ENCODE measurements at regions not wholly inside any gene's neighbourhood (a gene's known extent, or its start where the extent isn't known, plus 50 kb on each side); places are given as distances from the start of the nearest gene placed in this dataset.
A peak's percentile ranks its signal among the peaks of the same experiment; 100 is the strongest.

GRCh38 chr4:117326091-117326490, 240.7 kb upstream of the TRAM1L1 start:
- peak; percentile 39 for DNase-seq (ENCODE audit: low spot score)

- peak; percentile 12 for DNase-seq (ENCODE audit: low spot score)
These were observed 242.1 kb upstream of the TRAM1L1 start for GRCh38 chr4:117327491-117327890.

GRCh38 chr4:117328333-117328732, 243.0 kb upstream of the TRAM1L1 start:
- no peak for DNase-seq (ENCODE audit: low spot score)

GRCh38 chr4:117331817-117332216, 246.4 kb upstream of the TRAM1L1 start:
- DNase-seq (ENCODE audit: low spot score): peak; percentile 9

GRCh38 chr4:117334451-117335188, 249.2 kb upstream of the TRAM1L1 start:
- no peak for DNase-seq (ENCODE audit: low spot score)

- DNase-seq (ENCODE audit: low spot score): no peak
These were observed 272.1 kb upstream of the TRAM1L1 start for GRCh38 chr4:117357437-117357836.

- DNase-seq (ENCODE audit: low spot score): no peak
These were observed 272.5 kb upstream of the TRAM1L1 start for GRCh38 chr4:117357866-117358265.

- no peak for DNase-seq (ENCODE audit: low spot score)
These were observed 285.7 kb upstream of the TRAM1L1 start for GRCh38 chr4:117370944-117371668.

- DNase-seq (ENCODE audit: low spot score): no peak
These were observed 289.7 kb upstream of the TRAM1L1 start for GRCh38 chr4:117375101-117375500.

- DNase-seq (ENCODE audit: low spot score): no peak
These were observed 291.3 kb upstream of the TRAM1L1 start for GRCh38 chr4:117376692-117377091.

- DNase-seq (ENCODE audit: low spot score): no peak
These were observed 293.6 kb upstream of the TRAM1L1 start for GRCh38 chr4:117378942-117379341.

GRCh38 chr4:117383468-117383867, 298.1 kb upstream of the TRAM1L1 start:
- DNase-seq (ENCODE audit: low spot score): no peak

GRCh38 chr4:117385526-117385925, 300.1 kb upstream of the TRAM1L1 start:
- peak; percentile 54 for DNase-seq (ENCODE audit: low spot score)

- DNase-seq (ENCODE audit: low spot score): no peak
These were observed 301.7 kb upstream of the TRAM1L1 start for GRCh38 chr4:117387072-117387471.

GRCh38 chr4:117400039-117400835, 314.9 kb upstream of the TRAM1L1 start:
- DNase-seq (ENCODE audit: low spot score): peak; percentile 87

- DNase-seq (ENCODE audit: low spot score): no peak
These were observed 327.3 kb upstream of the TRAM1L1 start for GRCh38 chr4:117412661-117413060.

- peak; percentile 56 for DNase-seq (ENCODE audit: low spot score)
These were observed 332.5 kb upstream of the TRAM1L1 start for GRCh38 chr4:117417856-117418255.

- no peak for DNase-seq (ENCODE audit: low spot score)
These were observed 335.6 kb upstream of the TRAM1L1 start for GRCh38 chr4:117420948-117421347.

- DNase-seq (ENCODE audit: low spot score): no peak
These were observed 336.3 kb upstream of the TRAM1L1 start for GRCh38 chr4:117421706-117422105.

GRCh38 chr4:117422297-117422696, 336.9 kb upstream of the TRAM1L1 start:
- no peak for DNase-seq (ENCODE audit: low spot score)

GRCh38 chr4:117425636-117426035, 340.3 kb upstream of the TRAM1L1 start:
- no peak for DNase-seq (ENCODE audit: low spot score)

GRCh38 chr4:117428536-117428935, 343.2 kb upstream of the TRAM1L1 start:
- no peak for DNase-seq (ENCODE audit: low spot score)

GRCh38 chr4:117429061-117429460, 343.7 kb upstream of the TRAM1L1 start:
- DNase-seq (ENCODE audit: low spot score): no peak
